ENCODE measurements at regions not wholly inside any gene's neighbourhood (a gene's known extent, or its start where the extent isn't known, plus 50 kb on each side); places are given as distances from the start of the nearest gene placed in this dataset.

DNA sequence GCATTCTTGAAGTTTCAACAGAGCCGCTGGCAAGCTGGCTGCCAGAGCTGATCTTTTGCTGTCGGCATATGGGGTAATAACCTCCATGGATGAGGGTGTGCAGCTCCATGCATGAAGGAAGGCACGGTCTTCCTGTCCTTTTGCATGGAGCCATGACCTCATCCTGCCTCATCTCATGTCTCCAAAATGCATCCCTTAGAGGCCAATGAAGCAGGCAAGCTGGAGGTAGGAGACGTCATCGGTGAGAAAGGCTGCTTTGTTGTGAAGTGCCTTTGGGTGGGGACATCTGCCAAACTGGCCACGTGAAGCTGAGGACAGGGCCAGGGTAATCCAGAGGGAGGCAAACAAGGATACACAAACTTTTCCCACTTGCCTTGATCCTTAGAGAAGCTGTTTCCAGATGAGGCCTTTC, 161.5 kb upstream of the TBX20 start:
- Histone ChIP-seq H3K79me2 (ENCODE audit: control insufficient read depth, insufficient read depth, low read length) (no peaks in the 10 kb centered on the region), H3K27me3 (ENCODE audit: control insufficient read depth in 2 of 2, insufficient read depth in 2 of 2, low read length in 2 of 2) (no peaks in the 10 kb centered on the region), H3K9me3 (replicated peaks; ENCODE audit: control insufficient read depth, insufficient read depth, low read length) (no peaks in the 10 kb centered on the region), H3K4me1 (ENCODE audit: control insufficient read depth, extremely low read depth, insufficient read depth, low read length) (no peaks in the 10 kb centered on the region), H3K9me1 (replicated peaks; ENCODE audit: control insufficient read depth, extremely low read depth, insufficient read depth, low read length) (no peaks in the 10 kb centered on the region), H3K27ac (ENCODE audit: insufficient read depth, low read depth, low read length) (no peak overlapping the region), H3K36me3 (ENCODE audit: control insufficient read depth in 2 of 2, extremely low read depth in 1 of 2, insufficient read depth in 2 of 2, low read length in 2 of 2) (no peaks in the 10 kb centered on the region), H3K9ac (replicated peaks; ENCODE audit: extremely low read depth, insufficient read depth, low read length) (no peak overlapping the region), H2AFZ (ENCODE audit: low read depth, low read length) (no peak overlapping the region), H3K4me2 (ENCODE audit: insufficient read depth, low read length) (no peak overlapping the region), H3K4me3 (replicated peaks in 1 of 3; ENCODE audit: insufficient read depth in 1 of 3, low read depth in 1 of 3, low read length in 3 of 3) (no peak overlapping the region), H4K20me1 (replicated peaks; ENCODE audit: control insufficient read depth, extremely low read depth, insufficient read depth, low read length) (no peaks in the 10 kb centered on the region)
- intact Hi-C loops (cut with micrococcal nuclease) = no loop called here
- POLR2A ChIA-PET = no interaction called here
- CTCF ChIA-PET = interaction anchor here (1.1 to 1.7 kb wide), 2 partner anchors 9 to 10 kb away, joined by 3 to 12 read pairs; no protein-coding TSS in a partner anchor
- no TSS peak for BruUV-seq (replicated peaks)
- FAIRE-seq (no peak), DNase-seq (ENCODE audit: low read depth, low spot score) (no peak)
- dilution Hi-C loops (cut with MboI; ENCODE audit: extremely low pct_ligation_motif_present, low sequenced_read_pairs) = no loop called here
- no peak for TF ChIP-seq MYC (IDR thresholded peaks at IDR 0.05; ENCODE audit: low read depth, low read length)

DNA sequence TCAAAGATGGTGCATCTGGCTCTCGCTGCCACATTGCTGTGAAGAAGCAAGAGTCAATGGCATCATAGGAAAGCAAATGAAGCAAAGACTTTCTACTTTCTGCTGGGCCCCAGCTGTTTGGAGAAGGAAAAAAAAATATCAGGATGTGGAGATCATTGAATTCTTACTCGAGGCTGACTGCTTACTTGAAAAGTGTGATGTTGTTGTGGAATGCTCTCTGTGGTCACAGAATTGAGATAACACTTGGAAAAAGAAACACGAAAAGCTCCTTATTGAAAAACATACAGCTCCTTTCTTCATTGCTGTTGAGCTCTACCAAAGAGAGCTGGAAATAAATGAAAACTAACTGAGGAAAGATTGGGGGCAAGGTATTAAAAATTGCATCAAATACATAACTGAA, 157.4 kb upstream of the TBX20 start:
- no TSS peak for BruUV-seq (replicated peaks)
- Histone ChIP-seq H3K9me1 (replicated peaks; ENCODE audit: control insufficient read depth, extremely low read depth, insufficient read depth, low read length) (no peaks in the 10 kb centered on the region), H3K36me3 (ENCODE audit: control insufficient read depth in 2 of 2, extremely low read depth in 1 of 2, insufficient read depth in 2 of 2, low read length in 2 of 2) (no peaks in the 10 kb centered on the region), H3K27me3 (ENCODE audit: control insufficient read depth in 2 of 2, insufficient read depth in 2 of 2, low read length in 2 of 2) (no peaks in the 10 kb centered on the region), H3K4me1 (ENCODE audit: control insufficient read depth, extremely low read depth, insufficient read depth, low read length) (no peaks in the 10 kb centered on the region), H3K4me2 (ENCODE audit: insufficient read depth, low read length) (no peak overlapping the region), H3K79me2 (ENCODE audit: control insufficient read depth, insufficient read depth, low read length) (no peaks in the 10 kb centered on the region), H4K20me1 (replicated peaks; ENCODE audit: control insufficient read depth, extremely low read depth, insufficient read depth, low read length) (no peaks in the 10 kb centered on the region), H2AFZ (ENCODE audit: low read depth, low read length) (no peak overlapping the region), H3K4me3 (replicated peaks in 1 of 3; ENCODE audit: insufficient read depth in 1 of 3, low read depth in 1 of 3, low read length in 3 of 3) (no peak overlapping the region), H3K27ac (ENCODE audit: insufficient read depth, low read depth, low read length) (no peak overlapping the region), H3K9ac (replicated peaks; ENCODE audit: extremely low read depth, insufficient read depth, low read length) (no peak overlapping the region), H3K9me3 (replicated peaks; ENCODE audit: control insufficient read depth, insufficient read depth, low read length) (no peaks in the 10 kb centered on the region)
- CTCF ChIA-PET = interaction anchor here (1.5 kb wide), 1 partner anchor 13 kb away, joined by 4 read pairs; no protein-coding TSS in a partner anchor
- no peak for DNase-seq (ENCODE audit: low read depth, low spot score)
- no peak for TF ChIP-seq FOS (IDR thresholded peaks at IDR 0.05; ENCODE audit: borderline replicate concordance, insufficient read depth, low read length)
- no peak for TF ChIP-seq POLR2A (IDR thresholded peaks at IDR 0.05; ENCODE audit: low read depth, low read length)
- no peak for TF ChIP-seq POLR2AphosphoS5 (IDR thresholded peaks at IDR 0.05; ENCODE audit: insufficient read depth, low read depth, low read length)
- TF ChIP-seq GATA2 (IDR thresholded peaks at IDR 0.05; ENCODE audit: insufficient read depth, insufficient read length, low read depth, low read length) = no peak
- no peak for TF ChIP-seq EZH2 (IDR thresholded peaks at IDR 0.05; ENCODE audit: borderline replicate concordance, low read depth, low read length, severe bottlenecking)
- TF ChIP-seq, protein P1, sequence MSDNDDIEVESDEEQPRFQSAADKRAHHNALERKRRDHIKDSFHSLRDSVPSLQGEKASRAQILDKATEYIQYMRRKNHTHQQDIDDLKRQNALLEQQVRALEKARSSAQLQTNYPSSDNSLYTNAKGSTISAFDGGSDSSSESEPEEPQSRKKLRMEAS (IDR thresholded peaks at IDR 0.05; ENCODE audit: insufficient read depth, insufficient read length) = no peak
- TF ChIP-seq JUN (IDR thresholded peaks at IDR 0.05; ENCODE audit: borderline replicate concordance, insufficient read depth, insufficient read length, low read depth) = no peak
- TF ChIP-seq, protein P2, sequence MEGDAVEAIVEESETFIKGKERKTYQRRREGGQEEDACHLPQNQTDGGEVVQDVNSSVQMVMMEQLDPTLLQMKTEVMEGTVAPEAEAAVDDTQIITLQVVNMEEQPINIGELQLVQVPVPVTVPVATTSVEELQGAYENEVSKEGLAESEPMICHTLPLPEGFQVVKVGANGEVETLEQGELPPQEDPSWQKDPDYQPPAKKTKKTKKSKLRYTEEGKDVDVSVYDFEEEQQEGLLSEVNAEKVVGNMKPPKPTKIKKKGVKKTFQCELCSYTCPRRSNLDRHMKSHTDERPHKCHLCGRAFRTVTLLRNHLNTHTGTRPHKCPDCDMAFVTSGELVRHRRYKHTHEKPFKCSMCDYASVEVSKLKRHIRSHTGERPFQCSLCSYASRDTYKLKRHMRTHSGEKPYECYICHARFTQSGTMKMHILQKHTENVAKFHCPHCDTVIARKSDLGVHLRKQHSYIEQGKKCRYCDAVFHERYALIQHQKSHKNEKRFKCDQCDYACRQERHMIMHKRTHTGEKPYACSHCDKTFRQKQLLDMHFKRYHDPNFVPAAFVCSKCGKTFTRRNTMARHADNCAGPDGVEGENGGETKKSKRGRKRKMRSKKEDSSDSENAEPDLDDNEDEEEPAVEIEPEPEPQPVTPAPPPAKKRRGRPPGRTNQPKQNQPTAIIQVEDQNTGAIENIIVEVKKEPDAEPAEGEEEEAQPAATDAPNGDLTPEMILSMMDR (IDR thresholded peaks at IDR 0.05; ENCODE audit: extremely low read depth in 1 of 2, insufficient read depth in 1 of 2, low read depth in 1 of 2, low read length in 2 of 2) = no peak
- no peak for TF ChIP-seq MYC (IDR thresholded peaks at IDR 0.05; ENCODE audit: low read depth, low read length)
- FAIRE-seq = no peak
- POLR2A ChIA-PET = no interaction called here
- intact Hi-C loops (cut with micrococcal nuclease) (no loop called here), dilution Hi-C loops (cut with MboI; ENCODE audit: extremely low pct_ligation_motif_present, low sequenced_read_pairs) (no loop called here)
